ENCODE measurements at regions not wholly inside any gene's neighbourhood (a gene's known extent, or its start where the extent isn't known, plus 50 kb on each side); places are given as distances from the start of the nearest gene placed in this dataset.
"Not testable (repeated sequence)": the region's sequence is repeated elsewhere in the genome, so short reads cannot be mapped to it uniquely, and the experiment has no call there.

DNA sequence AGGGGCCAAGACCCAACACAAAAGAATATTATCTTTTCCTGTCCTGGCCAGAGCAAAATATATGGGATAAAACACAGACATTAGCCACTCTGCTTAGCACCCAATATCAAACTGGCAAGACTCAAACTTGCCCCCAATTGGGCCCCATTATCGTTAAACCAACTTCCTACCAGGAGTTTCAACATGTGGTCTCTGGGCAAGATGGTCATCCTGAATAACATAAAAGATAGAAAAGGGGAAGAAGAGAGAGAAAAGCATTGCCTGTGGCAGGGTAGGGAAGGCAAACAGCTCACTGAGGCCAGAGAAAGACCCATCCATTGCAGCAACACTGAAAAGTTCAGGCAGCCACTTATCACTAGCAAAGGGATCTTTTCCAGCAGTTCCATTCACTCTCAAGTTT is 502.1 kb downstream of the KIF2B start:
- no peak for DNase-seq (ENCODE audit: low spot score)
- no peaks in the 10 kb centered on the region for H3K27me3 Mint-ChIP-seq (ENCODE audit: unreplicated experiment)
- no peak overlapping the region for H3K4me3 Mint-ChIP-seq (ENCODE audit: unreplicated experiment)
- H3K4me1 Mint-ChIP-seq (ENCODE audit: unreplicated experiment) = no peaks in the 10 kb centered on the region
- H3K9me3 Mint-ChIP-seq (ENCODE audit: unreplicated experiment) = no peaks in the 10 kb centered on the region
- H3K27ac Mint-ChIP-seq (ENCODE audit: unreplicated experiment) = no peak overlapping the region
- TF ChIP-seq, protein P1, sequence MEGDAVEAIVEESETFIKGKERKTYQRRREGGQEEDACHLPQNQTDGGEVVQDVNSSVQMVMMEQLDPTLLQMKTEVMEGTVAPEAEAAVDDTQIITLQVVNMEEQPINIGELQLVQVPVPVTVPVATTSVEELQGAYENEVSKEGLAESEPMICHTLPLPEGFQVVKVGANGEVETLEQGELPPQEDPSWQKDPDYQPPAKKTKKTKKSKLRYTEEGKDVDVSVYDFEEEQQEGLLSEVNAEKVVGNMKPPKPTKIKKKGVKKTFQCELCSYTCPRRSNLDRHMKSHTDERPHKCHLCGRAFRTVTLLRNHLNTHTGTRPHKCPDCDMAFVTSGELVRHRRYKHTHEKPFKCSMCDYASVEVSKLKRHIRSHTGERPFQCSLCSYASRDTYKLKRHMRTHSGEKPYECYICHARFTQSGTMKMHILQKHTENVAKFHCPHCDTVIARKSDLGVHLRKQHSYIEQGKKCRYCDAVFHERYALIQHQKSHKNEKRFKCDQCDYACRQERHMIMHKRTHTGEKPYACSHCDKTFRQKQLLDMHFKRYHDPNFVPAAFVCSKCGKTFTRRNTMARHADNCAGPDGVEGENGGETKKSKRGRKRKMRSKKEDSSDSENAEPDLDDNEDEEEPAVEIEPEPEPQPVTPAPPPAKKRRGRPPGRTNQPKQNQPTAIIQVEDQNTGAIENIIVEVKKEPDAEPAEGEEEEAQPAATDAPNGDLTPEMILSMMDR (IDR thresholded peaks at IDR 0.05; ENCODE audit: unreplicated experiment) = no peak
- H3K36me3 Mint-ChIP-seq (ENCODE audit: low read depth, unreplicated experiment) = no peaks in the 10 kb centered on the region

DNA sequence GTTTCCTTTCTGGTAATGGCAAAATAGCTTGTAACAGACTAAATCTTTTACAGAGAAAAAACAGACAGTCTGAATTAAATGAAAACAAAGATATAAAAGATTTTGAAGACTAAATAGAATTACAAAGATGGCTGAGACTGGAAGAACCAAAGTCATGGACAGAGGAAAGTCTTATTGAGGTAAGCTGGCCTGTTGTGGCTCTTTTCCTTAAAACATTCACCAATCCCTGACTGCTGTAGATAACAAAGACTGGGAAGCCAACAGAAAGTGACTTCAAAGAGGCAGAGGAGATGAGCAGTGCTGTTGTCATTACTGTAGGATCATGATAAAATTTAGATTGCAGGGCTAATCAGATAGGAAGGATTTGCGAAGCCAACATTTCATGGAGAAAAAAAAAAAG is 517.0 kb downstream of the KIF2B start:
- TF ChIP-seq, protein P1 (IDR thresholded peaks at IDR 0.05; ENCODE audit: unreplicated experiment) = no peak

GRCh38 chr17:54347495-54347894 is 524.8 kb downstream of the KIF2B start:
- Mint-ChIP-seq H3K4me1 (ENCODE audit: unreplicated experiment) (peaks cover 6% of the 10 kb centered on the region), H3K27ac (ENCODE audit: unreplicated experiment) (no peak overlapping the region), H3K36me3 (ENCODE audit: low read depth, unreplicated experiment) (no peaks in the 10 kb centered on the region), H3K4me3 (ENCODE audit: unreplicated experiment) (no peak overlapping the region), H3K9me3 (ENCODE audit: unreplicated experiment) (no peaks in the 10 kb centered on the region), H3K27me3 (ENCODE audit: unreplicated experiment) (no peaks in the 10 kb centered on the region)
- DNase-seq (ENCODE audit: low spot score) = no peak
- TF ChIP-seq, protein P1 (IDR thresholded peaks at IDR 0.05; ENCODE audit: unreplicated experiment) = no peak

More for the DNA sequence above, 517.0 kb downstream of the KIF2B start:
- no peak overlapping the region for H3K4me3 Mint-ChIP-seq (ENCODE audit: unreplicated experiment)
- no peak overlapping the region for H3K27ac Mint-ChIP-seq (ENCODE audit: unreplicated experiment)
- no peaks in the 10 kb centered on the region for H3K4me1 Mint-ChIP-seq (ENCODE audit: unreplicated experiment)
- H3K27me3 Mint-ChIP-seq (ENCODE audit: unreplicated experiment) = no peaks in the 10 kb centered on the region
- H3K9me3 Mint-ChIP-seq (ENCODE audit: unreplicated experiment) = no peaks in the 10 kb centered on the region
- DNase-seq (ENCODE audit: low spot score) = no peak
- no peaks in the 10 kb centered on the region for H3K36me3 Mint-ChIP-seq (ENCODE audit: low read depth, unreplicated experiment)

DNA sequence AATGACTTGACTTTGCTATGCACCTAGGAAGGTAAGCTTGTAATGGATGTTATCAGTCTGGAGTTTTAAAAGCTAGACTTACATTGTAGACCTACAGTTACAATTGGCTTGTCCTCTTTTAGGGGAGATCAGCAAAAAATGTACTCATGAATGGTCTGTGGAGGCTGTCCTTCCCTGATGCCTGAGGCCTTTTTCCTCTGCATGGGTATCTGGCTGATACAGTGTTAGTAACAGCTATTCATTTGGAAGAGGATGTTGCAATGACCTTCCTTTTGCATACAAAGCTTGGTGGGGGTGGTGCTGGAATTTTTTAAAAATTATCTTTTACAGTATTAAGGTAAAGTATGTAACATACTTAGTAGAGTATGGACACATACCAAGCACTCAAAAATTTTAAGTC is 525.5 kb downstream of the KIF2B start:
- Mint-ChIP-seq H3K27ac (ENCODE audit: unreplicated experiment) (no peak overlapping the region), H3K9me3 (ENCODE audit: unreplicated experiment) (no peaks in the 10 kb centered on the region), H3K4me3 (ENCODE audit: unreplicated experiment) (no peak overlapping the region), H3K4me1 (ENCODE audit: unreplicated experiment) (peaks cover 6% of the 10 kb centered on the region), H3K27me3 (ENCODE audit: unreplicated experiment) (no peaks in the 10 kb centered on the region), H3K36me3 (ENCODE audit: low read depth, unreplicated experiment) (no peaks in the 10 kb centered on the region)
- TF ChIP-seq, protein P1 (IDR thresholded peaks at IDR 0.05; ENCODE audit: unreplicated experiment) = no peak
- DNase-seq (ENCODE audit: low spot score) = no peak

DNA sequence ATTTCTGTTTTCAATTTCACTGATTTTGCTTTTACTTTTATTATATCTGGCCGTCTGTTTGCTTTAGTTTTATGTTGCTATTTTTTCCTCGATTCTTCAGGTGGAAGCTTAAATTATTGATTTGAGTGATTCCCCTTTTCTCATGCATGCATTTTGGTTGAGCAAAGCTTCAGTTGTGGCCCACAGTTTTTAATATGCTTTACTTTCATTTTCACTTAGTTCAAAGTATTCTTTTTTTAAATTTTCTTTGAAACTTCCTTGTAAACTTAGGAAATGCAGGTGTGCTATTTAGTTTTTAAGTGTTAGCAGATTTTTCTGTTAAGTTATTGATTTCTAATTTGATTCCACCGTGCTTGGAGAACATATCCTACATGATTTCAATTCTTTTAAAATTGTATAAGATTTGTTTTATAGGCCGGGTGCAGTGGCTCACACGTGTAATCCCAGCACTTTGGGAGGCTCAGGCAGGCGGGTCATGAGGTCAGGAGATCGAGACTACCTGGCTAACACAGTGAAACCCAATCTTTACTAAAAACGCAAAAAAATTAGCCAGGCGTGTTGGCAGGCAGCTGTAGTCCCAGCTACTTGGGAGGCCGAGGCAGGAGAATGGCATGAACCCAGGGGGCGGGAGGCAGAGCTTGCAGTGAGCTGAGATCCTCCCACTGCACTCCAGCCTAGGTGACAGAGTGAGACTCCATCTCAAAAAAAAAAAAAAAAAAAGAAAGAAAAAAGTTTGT is 531.2 kb downstream of the KIF2B start:
- TF ChIP-seq, protein P1 (IDR thresholded peaks at IDR 0.05; ENCODE audit: unreplicated experiment) = no peak
- peaks cover 2% of the 10 kb centered on the region for H3K27me3 Mint-ChIP-seq (ENCODE audit: unreplicated experiment)
- no peak for DNase-seq (ENCODE audit: low spot score)
- no peaks in the 10 kb centered on the region for H3K4me1 Mint-ChIP-seq (ENCODE audit: unreplicated experiment)
- H3K36me3 Mint-ChIP-seq (ENCODE audit: low read depth, unreplicated experiment) = peaks cover 4% of the 10 kb centered on the region
- H3K9me3 Mint-ChIP-seq (ENCODE audit: unreplicated experiment) = no peaks in the 10 kb centered on the region
- no peak overlapping the region for H3K4me3 Mint-ChIP-seq (ENCODE audit: unreplicated experiment)
- H3K27ac Mint-ChIP-seq (ENCODE audit: unreplicated experiment) = no peak overlapping the region

DNA sequence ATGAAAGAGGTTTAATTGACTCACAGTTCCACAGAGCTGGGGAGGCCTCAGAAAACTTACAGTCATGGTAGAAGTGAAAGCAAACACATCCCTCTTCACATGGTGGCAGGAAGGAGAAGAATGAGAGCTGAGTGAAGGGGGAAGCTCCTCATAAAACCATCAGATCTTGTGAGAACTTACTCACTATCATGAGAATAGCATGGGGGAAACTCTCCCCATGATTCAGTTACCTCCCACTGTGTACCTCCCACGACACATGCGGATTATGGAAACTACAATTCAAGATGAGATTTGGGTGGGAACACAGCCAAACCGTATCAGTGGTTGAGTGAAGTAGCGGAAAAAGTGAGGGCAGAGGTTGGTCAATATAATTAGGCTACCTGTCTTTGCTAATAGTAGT is 538.3 kb downstream of the KIF2B start:
- H3K27ac Mint-ChIP-seq (ENCODE audit: unreplicated experiment); H3K4me1 Mint-ChIP-seq (ENCODE audit: unreplicated experiment); H3K27me3 Mint-ChIP-seq (ENCODE audit: unreplicated experiment); H3K9me3 Mint-ChIP-seq (ENCODE audit: unreplicated experiment); H3K4me3 Mint-ChIP-seq (ENCODE audit: unreplicated experiment); DNase-seq (ENCODE audit: low spot score); H3K36me3 Mint-ChIP-seq (ENCODE audit: low read depth, unreplicated experiment): not testable (repeated sequence)

Measured in endothelial cell (in vitro differentiated cells).